ENCODE measurements at regions not wholly inside any gene's neighbourhood (a gene's known extent, or its start where the extent isn't known, plus 50 kb on each side); places are given as distances from the start of the nearest gene placed in this dataset.

DNA sequence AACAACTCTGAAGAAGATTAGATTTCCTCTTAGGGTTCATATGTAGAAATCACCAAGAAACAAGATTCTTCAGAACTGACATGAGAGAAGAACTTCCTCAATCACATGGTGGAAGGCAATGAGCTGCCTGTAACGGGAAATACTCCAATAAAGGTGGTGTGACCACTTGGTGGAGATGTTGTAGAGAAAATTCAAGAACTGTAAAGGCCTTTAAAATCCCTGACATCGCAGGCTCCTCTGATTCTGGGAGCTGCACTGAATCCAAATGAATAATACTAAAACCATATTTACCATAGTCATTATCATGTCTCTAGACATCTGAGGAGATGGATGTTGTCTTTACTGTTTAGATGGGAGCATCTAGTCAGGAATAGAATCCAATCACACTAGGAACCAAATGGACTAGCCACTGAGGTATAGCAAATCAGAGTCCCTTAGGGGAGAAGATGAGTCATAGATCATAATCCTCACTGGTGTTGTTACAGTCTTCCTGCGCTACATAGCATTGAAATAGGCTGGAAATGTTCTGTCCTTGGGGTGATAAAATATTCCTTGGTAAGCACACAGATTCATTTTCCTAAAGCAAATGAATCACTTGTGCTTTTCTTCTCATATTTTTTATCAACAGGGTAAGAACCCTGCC is 321.6 kb upstream of the TENM4 start:
- no peak for DNase-seq

DNA sequence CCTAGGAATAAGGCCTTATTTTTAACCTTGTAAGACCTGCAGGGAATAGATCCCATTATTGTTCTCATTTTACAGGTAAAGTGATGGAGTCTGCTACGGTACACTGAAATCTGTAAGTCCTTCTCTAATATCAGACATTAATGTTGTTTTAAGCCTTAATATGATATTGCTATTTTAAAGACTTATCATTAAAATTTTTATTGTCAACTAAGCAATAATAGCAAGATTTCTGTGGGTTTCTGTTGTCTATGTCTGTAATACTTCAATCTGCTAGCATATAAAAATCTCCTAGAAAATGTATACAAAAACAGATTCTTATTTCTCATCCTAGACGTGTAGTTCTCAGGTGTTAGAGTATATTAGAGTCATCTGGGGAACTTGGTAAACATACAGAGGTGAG is 317.5 kb upstream of the TENM4 start:
- DNase-seq, result no peak

DNA sequence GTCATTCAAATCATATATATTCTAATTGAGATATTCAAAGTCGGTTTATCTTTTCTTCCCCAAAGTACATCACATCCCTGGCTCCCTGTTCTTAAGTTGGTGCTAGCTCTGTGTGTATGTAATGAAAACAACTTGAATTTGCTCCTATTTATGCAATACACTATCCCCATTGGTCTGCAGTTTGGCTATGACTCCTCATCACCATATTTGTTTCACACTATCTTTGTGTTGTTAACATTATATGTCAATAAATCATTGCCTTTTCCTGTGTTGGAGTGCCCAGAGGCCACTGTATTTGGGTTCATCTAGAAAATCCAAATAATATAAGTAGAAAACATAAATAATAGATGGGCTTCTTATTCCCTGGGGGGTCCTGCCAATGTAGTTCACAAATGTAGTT is 306.6 kb upstream of the TENM4 start:
- DNase-seq, result no peak

DNA sequence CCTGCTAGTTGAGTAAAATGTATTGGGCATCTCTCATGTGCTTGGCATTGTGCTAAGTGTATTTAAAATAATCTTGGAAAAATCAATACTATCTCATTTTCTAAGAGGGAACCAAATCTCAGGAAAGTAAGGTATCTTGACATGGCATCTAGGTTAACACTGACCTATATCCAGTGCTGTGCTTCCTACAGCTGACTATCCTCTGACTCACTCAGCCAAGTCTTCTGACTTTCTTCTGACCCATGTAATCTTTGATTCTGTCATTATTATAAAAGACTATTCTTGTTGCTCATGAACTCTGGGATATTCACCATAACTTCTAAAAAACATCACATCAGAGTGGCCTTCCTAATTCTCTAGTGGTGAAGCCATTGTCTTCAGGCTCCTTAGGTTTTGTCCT is 304.1 kb upstream of the TENM4 start:
- DNase-seq, result no peak

DNA sequence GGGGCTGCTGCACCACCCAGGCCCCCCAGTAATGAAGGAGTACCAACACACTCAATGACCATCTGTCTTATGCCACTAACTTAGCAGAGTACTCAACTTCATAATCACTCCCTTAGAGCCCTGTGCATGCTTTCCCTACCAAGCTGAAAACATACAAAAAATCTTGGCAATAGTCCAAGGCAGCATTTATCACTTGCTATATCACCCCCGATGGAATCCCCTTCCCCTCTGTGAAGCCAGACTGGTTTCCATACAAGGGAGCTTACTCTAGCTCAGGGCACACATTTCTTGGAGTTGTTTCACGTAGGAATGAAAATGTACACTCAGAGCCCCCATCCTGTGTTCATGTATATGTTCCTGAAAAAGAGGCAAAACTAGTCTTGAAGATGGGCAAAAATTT is 301.3 kb upstream of the TENM4 start:
- no peak for DNase-seq

DNA sequence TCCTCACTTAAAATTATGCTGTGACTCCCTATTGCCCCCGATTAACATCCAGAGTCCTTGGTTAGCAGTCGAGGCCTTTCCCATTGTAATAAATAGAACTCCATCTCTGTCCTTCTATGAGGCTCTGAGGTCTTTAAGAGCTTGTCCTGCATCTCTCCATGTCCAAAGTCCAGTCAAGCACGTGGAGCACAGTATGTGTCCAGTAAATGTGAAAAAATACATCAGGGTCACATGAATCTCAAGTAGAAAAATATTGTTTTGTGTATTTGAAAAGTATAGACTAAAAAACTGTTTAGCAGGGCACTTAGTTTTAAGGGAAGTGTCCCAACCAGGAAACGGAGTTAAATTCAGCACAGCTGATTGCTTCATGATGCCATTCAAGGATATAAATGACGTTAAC is 298.8 kb upstream of the TENM4 start:
- no peak for DNase-seq

DNA sequence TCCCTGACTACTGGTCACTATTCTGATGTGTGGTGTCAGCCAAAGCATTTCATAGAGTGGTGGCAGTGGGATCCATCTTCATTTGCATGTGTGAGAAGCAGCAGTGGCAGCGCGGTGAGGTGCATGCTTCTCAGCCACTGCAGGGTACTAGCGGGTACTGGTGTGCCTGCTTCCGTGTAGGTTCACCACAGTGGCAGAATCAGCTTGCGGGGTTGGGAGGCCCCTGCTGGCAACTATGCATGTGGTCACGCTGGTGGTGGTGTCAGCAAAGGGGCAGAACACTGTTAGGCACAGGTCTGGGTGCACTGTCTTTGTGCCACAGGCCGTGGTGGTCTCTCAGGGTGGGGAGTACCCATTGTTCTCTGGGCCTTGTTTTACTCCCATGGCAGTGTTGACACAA is 286.4 kb upstream of the TENM4 start:
- no peak for DNase-seq

DNA sequence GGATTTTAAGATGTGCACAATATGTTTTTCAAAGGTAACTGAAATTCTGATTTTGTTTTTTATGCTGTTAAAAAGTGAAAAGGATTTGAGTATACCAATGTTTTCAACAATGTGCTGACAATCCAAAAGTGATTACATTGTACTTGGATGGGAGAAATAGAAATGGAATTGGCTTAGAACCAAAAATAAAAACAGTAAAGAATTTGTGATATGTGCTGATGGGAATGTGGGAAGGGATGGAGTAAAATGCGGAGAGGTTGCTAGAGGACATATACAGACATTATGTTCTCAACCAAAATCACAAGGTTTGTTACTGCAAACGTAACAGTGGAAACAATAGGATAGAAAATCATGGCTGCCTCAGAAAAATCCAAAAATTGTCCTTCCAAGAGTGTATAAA is 279.3 kb upstream of the TENM4 start:
- no peak for DNase-seq

DNA sequence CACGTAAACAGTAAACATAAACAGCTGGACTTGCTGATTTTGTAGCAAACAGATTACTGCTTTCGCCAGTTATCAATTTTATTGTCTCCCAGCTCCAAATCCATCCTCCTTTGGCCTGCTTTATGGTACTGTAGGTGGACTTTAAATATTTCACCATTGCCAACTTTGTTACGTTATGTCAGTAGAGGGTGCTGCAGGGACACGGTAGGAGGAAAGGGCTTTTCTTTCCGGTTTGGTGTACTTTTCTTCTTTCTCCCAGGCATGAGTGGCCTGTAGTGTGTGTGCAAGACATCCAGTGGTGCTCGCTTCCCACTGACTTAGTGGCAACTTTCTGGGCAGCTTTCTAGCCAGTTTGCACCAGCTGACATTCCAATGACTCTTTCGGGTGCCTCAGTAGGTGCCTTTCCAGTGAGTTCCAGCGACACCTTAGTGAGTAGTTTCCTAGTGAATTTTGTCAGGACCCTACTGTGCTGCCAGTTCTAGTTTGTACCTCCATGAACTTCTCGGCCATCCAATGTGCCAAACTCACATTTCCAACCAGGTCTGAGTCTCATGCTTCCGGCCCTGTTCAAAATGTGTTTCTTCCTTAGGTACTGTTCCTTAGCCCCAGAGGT is 267.6 kb upstream of the TENM4 start:
- no peak for DNase-seq

DNA sequence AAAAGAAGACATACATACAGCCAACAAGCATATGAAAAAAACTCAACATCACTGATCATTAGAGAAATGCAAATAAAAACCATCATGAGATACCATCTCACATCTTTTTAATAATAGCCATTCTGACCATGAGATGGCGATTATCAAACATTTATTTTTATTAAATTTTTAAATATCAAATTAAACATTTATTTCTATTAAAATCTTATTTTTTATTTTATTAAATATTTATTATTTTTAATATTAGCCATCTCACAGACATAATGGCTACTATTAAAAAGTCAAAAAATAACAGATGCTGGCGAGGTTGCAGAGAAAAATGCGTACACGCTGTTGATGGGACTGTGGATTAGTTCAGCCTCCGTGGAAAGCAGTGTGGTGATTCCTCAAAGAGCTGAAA is 264.8 kb upstream of the TENM4 start:
- no peak for DNase-seq

DNA sequence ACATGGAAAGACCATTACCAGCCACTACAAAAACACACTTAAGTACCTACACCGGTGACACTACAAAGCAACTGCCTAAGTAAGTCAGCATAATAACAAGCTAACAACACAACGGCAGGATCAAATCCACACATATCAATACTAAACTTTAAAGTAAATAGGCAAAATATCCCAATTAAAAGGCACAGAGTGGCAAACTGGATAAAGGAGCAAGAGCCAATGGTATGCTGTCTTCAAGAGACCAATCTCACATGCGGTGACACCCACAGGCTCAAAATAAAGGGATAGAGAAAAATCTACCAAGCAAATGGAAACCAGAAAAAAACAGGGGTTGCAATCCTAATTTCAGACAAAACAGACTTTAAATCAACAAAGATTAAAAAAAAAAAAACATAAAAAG is 261.5 kb upstream of the TENM4 start:
- no peak for DNase-seq

DNA sequence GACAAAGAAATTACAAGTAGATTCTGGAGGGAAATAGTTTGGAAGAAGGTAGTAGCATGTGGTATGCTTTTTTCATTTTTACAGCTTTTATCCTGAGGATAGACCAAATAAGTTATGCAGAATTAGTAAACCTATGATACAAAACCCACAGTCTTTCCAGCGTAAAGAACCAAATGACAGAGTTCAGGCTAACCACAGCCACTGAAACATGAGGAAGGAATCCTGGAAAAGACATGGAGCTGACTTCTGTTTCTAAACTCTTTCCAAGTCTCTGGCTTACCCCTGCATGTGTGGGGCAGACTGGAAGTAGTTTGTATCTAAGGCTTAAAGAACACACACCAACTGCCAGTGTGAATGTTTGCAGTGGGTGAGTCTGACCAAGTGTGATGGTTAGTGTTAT is 258.4 kb upstream of the TENM4 start:
- DNase-seq, result no peak

DNA sequence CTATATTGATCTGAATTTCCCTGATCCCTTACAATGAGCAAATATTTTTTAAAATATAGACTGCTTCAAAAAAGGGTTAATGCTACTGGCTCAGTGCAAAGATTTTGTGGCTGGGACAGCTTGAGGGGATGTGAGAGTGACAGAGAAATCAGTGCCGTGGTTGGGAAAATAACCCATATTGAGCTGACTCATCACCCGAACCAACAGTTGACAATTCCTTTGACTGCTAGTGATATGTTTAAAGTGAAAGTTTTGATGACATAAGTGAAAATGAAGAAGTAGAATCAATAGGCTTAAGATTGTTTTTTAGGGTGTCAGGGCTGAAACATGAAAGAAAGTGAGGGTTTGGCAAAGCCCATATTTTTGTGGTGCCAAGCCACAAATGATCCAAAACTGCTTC is 257.1 kb upstream of the TENM4 start:
- DNase-seq, result no peak

DNA sequence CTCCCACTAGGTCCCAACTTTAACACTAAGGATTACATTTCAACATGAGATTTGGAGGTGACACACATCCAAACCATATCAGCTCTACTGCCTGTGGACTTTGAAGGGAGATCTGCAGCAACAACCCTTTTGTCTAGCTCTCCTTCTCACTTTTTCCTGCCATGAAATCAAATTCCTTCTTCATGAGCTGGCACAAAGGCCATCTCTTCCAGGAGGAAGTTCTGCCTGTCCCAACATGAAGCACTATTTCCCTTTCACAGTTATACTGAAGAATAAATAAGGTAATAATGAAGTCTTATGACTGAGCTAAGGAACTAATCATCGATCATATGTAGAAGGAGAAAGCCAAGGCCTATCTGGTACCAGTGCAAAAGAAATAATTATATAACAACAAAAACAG is 253.5 kb upstream of the TENM4 start:
- no peak for DNase-seq

DNA sequence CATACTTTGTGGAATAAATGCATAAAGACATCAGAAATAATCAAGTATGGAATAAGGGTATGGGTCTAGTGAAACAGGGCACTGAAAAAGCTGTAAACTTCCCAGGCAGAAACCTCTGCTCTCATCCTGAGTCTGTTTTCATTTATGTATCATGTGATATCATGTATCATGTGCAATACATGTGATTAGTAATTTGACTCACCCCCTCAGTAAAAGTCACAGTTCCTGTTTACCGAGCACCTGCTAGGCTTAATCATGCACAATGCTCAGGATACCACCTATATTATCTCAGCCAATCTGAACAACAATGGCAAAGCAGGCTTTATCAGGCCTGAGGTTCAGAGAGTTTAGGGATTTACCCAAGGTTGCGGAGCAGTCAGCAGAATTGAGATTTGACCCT is 250.6 kb upstream of the TENM4 start:
- DNase-seq, result no peak

DNA sequence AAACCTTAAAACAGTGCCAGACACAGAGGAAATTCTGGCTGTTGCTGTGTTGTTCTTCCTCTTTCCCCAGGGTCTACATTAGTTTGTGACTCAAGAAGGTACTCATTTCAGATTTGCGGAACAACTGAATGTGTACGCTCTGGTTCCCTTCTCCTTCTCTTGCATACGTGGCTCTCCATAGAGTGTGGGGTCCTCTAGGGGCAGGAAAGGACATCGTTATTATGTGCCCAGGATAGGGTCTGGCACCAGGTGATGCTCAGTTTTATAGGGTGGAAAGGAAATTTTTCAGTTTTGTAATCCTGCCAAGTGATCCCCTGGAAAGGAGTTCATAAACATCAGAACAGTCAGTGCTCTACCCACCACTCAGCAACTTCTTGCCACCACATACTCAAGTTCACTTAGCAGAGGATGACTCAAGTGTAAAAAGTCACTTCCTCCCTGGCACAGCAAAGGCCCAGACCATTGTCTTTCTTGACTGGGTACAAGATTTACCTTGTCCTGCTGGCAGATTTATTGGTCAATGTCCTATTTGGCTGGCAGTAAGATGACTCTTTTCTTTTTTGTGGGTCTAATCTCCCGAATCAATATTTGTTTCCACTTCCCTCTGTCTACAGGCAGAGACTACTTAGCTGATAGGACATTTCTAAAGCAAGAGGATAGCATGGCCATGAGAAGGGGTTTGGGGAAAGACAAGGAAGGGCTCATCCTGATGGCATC is 246.0 kb upstream of the TENM4 start:
- DNase-seq, result no peak

DNA sequence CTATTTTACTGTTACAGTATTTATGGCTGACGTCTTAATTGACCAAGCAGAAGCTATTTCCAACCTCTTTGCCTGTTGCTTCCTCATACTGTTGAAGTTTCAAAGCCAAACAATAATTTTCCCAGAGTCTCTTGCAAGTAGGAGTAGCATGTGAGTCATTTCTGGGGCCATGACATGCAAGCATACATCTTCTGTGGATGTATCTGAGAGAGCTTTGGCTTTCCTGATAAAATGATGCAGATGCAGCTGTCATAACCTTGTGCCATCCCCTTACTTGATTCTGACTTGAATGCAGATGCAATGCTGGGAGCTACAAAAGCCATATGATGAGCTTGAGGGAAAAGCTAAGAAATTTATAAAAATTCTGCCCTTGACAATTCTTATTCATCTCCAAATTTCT is 243.1 kb upstream of the TENM4 start:
- no peak for DNase-seq

DNA sequence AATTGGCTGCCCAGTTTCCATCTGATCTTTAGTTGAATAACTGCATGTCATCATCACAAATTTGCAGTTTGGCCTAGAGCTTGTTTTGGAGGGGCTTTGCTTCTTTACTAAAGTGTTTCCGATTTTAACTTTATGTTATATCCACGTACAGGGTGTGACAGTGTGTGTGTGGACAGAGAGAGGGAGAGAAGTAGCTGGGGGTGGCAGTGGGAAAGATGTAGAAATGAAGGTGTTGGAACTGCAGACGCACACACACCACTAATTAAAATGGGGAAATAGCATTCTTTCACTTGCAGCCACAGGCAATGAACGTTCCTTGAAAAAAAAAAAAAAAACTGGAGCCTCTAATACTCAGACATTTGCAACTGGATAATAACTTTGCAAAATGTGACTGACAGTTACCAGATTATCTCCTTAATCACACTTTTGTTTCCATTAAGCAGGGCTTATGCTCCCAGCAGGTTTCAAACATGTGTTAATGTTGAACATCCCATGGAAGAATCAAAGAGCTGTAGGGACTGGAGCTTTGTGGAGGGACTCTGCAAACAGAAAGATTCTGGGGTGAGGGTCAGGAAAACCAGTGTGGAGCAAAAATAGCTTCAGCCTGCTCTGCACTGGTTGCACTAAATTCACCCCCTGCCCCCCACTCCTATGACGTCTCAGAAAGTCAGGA is 238.1 kb upstream of the TENM4 start:
- no peak for DNase-seq

DNA sequence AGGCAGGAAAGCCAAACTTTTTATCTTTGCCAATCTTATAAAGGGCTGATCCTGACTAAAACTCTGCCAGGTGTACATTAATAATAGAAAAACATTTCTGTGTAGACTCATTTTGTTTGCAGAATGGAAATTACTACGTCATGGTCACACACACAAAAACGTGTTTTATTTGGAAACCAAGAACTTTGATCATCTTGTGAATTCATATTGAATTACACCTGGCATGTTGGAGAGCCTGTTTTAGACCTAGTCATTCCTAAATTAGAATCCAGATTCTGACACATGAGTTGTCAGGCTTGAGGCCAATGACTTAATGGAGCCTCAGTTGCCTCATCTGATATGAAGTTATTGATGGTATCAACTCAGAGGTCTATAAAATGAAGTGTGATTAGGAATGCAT is 235.6 kb upstream of the TENM4 start:
- DNase-seq, result no peak

DNA sequence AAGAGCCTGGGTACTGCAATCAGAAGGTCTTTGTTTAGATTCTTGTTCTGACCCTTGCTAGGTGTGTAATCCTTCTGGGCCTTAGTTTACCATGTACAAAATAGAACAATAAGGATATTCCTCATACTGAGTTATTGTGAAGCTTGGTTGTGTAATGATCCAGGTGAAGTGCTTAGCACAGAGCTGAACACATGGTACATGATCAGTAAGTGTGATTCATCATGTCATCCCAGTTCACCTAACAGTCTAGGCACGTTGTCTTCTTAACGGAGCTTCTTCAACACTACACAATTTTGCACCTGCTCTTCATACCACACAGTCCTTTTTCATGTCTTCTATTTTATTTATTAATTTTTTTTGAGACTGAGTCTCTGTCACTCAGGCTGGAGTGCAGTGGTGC is 234.3 kb upstream of the TENM4 start:
- no peak for DNase-seq

DNA sequence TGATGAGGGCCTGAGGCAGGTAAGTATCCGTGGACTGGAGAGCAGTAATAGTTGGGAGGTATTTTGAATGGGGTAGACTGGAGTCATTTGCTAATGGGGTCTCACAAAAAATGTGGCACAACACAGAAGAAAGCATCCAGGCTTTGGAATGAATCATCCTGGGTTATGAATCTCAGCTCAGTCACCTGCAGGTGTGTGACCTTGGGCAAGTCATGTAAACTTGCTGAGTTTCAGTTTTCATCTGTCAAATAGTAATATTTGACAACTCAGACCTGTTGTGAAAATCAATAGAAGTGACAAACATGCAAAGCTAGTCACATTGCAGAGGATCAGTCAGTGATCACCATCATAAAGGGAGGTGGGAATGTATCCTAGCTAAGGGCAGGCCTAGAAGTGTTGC is 232.0 kb upstream of the TENM4 start:
- no peak for DNase-seq

DNA sequence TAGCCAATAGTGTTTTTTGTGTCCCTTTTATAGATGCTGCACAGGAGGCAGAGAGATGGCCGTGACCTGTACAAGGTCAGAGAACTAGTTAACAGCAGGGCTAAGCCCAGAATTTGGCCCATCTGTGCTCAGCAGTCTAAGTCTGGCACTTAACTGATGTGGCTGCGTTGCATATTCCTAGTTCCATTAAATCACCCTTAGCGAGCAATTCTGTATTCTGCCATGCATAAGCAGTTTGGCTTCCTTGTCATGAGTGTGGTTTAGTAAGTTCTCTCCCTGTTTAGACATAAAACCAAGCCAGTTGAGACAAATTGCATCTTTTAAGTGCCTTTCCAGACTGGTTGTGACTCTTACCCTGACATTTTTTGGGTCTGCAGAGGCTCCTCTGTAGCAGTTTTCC is 230.6 kb upstream of the TENM4 start:
- DNase-seq, result no peak

DNA sequence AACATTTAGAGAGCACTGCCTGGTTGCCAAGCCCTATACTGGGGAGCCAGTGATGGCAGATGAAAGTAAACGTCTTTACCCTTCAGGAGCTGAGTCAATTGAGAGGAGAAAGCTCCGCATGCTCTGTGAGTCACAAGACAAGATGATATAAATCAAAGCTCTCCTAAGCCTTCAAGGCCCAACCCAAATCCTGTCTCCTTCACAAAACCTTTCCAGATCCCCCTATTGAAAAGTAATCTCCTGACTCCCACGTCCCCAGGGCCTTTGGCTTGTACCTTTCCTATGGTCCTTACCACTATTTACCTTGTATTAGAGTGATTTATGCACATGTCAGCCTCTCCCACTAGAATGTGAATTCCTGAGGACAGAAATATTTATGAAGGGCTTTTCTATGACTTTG is 230.1 kb upstream of the TENM4 start:
- DNase-seq, result no peak

DNA sequence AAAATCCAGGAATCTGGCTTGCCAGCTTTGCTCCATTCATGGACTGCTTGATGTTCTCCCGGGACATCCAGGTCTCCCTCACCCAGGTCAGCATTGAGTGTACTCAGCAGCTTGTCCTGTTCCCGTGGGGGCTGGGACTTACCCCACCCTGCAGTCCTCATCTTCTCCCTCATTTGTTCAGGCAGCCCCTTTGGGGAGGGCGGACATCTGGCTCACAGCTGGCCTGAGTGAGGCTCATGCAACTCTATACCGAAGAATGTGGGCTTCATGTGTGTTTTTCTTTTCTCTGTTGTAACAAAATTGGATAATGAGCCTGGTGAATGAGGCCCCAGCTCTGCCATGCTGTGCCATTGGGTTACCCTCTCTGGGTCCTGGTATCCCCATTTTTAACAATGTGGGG is 227.7 kb upstream of the TENM4 start:
- no peak for DNase-seq
